ENCODE measurements at regions not wholly inside any gene's neighbourhood (a gene's known extent, or its start where the extent isn't known, plus 50 kb on each side); places are given as distances from the start of the nearest gene placed in this dataset.

DNA sequence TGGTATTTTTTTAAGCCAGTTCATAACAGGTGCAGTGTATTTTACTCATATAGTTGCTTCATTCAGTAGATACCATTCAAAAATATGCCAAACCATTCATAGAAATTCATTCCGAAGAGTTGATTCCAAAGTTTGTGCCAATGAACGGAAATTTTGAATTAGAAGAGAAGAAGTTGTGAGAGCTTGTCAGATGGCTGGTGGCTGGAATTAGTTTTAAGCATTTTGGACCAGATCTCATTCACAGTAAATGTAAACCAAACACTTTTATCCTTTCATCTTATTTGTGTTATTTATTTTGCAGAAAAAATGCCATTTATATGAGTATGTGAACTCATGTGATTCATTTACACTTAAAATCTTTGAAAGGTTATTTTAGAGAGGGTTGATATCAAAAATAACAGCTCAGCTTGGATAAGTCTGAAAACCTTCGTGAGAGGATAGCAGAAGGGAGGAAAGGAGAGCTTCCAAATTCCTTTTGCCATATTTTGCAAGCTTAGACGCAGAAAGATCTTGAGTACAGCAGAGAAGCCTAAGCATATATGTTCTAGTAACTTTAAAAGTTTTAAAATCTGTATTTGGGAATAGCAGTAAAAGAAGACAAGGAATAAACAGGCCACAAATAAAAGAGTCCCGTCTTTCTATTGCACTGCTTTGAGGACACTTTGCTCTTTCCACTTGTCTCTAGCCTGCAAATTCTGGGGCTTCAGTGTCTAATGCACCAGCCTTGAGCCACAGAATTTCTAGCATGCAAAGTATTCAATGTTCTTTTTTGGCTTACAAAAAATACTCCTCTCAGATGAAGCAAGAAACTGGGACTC is 253.6 kb upstream of the FLRT2 start:
- TF ChIP-seq, protein P1, sequence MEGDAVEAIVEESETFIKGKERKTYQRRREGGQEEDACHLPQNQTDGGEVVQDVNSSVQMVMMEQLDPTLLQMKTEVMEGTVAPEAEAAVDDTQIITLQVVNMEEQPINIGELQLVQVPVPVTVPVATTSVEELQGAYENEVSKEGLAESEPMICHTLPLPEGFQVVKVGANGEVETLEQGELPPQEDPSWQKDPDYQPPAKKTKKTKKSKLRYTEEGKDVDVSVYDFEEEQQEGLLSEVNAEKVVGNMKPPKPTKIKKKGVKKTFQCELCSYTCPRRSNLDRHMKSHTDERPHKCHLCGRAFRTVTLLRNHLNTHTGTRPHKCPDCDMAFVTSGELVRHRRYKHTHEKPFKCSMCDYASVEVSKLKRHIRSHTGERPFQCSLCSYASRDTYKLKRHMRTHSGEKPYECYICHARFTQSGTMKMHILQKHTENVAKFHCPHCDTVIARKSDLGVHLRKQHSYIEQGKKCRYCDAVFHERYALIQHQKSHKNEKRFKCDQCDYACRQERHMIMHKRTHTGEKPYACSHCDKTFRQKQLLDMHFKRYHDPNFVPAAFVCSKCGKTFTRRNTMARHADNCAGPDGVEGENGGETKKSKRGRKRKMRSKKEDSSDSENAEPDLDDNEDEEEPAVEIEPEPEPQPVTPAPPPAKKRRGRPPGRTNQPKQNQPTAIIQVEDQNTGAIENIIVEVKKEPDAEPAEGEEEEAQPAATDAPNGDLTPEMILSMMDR (conservative IDR thresholded peaks at IDR 0.05 in 1 of 2, IDR thresholded peaks at IDR 0.05 in 1 of 2; ENCODE audit: extremely low read depth in 1 of 2, insufficient read depth in 1 of 2, low read depth in 1 of 2, low read length in 2 of 2), result no peak
- no peak for TF ChIP-seq EZH2 (IDR thresholded peaks at IDR 0.05; ENCODE audit: borderline replicate concordance, low read length)

Measured in mammary epithelial cell (primary cell).